HUDEP-2 (cell line): ENCODE measurements at regions not wholly inside any gene's neighbourhood (a gene's known extent, or its start where the extent isn't known, plus 50 kb on each side); places are given as distances from the start of the nearest gene placed in this dataset.

Experiments
- DNase-seq, 76 experiments: peaks; one replicate each; lab custom pipeline; 2025; ENCODE audit not compliant: unreplicated experiment in 76 of 76; lab: John Stamatoyannopoulos, UW

DNA sequence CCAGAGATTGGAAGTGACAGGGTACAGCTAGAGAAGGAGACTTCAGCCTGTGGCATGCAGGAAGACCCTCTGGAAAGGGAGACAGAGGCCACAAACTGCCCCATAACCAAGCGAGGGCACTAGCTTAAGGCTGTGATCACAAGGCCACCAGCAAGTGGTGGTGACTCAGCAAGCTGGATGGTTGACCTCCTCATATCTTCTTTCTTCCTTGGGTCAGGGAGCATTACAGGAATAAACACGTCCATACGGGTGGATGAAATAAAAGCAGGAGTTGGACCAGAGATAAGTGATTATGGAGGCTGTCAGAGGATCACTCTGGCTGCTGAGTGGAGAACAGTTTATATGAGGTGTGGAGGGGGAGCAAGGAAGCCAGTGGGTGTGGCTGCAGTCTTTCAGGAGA, 234.6 kb upstream of the TAS2R1 start:
- no peak for DNase-seq

- DNase-seq = no peak
Measured at GRCh38 chr5:9863486-9863885, 233.3 kb upstream of the TAS2R1 start.

DNA sequence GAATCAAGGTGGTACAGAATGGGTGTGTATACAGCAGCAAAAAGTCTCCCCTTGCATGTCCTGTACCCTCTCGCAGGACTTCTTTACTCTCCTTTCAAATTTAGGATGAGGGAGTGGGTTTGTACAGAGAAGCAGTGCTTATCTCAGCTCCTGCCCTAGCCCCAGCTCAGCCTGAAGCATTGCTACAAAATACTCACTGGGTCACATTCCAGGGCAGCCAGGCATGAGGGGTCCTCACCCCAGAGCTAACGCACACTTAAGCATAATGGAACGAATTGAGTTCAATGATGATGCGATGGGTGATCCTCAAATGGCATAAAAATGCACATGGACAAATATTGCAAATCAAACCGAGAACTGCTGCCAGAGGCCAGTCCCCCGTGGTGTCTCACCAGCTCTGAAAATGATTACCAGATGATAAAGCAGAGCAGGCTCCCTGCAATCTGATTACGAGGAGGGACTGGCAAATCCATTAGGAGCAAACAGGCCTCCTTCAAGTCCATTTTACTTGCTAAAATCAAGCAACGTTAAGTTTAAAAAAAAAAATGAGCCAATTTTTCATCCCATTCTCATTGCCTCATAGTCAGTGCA, 231.6 kb upstream of the TAS2R1 start:
- DNase-seq = no peak

- DNase-seq = no peak
Measured at GRCh38 chr5:9859808-9860207, 229.7 kb upstream of the TAS2R1 start.

DNA sequence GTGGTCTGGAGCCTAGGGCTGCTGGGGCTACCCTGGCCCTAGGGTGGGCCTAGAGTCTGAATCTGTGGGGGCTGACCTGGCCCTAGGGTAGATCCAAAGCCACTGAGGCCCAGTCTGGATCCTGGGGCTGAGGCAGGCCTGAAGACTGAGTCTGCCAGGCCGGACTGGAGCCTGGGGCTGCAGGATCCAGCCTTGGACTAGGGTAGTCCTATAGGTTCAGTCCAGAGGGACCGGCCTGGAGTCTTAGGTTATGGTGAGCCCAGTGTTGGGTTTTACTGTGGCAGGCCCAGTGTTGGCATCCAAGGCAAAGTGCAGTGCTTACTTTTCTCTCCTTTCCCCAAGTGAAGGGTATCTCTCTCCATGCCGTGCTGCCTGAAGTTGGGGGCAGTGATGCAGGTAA, 227.9 kb upstream of the TAS2R1 start:
- DNase-seq = no peak

DNA sequence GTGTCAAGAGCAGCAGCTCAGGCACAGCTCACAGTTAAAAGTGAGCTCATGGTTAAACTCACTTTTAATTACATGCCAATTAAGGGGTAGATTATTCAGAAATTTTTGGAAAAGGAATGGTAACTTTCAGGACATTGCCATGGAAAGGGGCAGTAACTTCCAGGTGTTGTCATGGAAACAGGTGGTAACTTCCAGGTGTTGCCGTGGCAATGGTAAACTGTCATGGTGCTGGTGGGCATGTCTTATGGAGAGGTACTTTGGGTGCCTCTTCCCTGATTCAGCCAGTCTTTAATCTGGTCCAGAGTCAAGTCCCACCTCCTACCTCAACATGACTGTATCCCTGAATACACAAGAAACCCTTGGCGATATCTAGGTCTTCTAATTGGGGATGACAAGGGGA, 223.2 kb upstream of the TAS2R1 start:
- no peak for DNase-seq

GRCh38 chr5:9852671-9853070, 222.5 kb upstream of the TAS2R1 start:
- DNase-seq = no peak

- DNase-seq = no peak
Measured at GRCh38 chr5:9851458-9851857, 221.3 kb upstream of the TAS2R1 start.

DNA sequence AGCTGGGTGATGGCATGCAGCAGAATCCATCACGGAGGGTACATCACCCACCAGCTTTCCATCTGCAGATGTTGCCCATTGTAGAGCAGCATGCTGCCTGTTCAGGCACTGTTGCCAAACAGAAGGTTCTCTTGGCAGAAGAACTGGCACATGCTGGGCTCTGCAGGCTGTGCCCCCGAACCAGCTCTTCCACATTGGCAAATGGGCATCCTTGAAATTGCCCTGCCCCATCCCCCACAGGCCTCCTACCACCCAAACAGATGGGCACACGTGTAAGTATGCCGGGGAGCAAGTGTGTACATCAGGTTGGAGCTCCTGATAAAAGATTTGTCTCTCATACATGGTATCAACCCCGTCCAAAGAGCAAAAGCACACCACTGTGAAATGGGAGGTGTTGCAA, 220.3 kb upstream of the TAS2R1 start:
- DNase-seq = no peak

DNA sequence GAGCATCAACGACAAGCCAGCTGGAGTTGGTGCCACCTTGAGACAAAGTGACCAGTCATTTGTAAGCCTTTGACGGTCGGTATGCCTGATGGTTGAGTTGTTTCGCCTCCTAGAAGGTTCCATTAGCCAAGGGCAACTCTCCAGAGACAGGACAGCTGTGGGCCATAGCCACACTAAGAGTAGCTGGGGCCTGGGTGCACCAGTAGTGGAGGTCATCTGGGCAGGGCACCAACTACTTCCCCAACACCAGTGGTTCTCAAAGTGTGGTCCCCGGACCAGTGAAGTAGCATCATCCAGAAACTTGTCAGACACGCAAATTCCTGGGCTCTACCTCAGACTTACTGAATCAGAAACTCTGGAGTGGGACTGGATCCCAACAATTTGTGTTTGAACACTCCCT, 217.5 kb upstream of the TAS2R1 start:
- no peak for DNase-seq

DNA sequence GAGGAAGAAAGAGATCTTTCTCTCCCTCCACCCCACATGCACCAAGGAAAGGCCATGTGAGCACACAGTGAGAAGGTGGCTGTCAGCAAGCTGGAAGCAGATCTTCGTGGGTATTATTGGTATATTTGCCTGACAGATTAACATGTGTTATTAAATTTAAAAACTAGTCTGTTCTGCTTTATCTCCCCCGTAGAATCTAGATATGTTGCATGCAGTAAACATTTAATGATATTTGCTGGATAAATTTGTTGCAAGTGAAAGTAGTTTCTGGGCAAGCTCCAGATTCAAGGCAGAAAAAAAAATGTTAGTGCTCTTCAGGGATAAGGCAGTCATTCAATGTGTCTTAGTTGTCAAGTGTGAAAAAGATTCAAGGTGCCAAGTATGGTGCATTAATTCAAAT, 215.0 kb upstream of the TAS2R1 start:
- DNase-seq = no peak

DNA sequence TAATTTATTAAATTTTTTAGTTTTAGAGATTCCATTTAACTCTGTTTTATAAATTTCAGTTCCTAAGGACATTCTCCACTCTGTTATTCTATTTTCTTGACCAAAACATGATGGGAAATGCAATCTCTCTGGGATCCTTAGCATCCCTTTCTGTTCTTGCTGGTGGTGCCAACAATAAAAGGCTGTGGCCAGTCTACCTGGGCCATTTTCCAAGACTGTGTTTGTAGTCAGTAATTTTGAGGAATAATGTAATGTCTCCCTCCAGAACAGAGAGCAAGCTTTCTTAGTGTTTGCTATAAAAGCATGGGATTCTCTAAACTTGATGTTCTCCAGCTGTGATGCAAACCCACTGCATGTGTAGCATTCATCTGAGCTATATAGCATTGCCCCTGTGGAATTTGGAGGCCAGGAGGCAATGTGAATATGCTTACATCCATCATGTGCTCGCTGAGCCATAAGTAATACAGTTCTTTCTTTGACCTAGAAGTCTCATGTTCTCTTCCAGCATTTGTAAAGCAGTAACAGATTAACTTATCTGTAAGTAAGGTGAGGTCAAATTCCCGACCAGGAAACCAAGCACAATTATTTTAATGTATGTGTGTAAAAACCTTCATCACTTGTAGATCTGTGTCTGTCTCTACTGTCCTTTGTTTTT, 211.5 kb upstream of the TAS2R1 start:
- no peak for DNase-seq

GRCh38 chr5:9838916-9839315, 208.8 kb upstream of the TAS2R1 start:
- DNase-seq = no peak

DNA sequence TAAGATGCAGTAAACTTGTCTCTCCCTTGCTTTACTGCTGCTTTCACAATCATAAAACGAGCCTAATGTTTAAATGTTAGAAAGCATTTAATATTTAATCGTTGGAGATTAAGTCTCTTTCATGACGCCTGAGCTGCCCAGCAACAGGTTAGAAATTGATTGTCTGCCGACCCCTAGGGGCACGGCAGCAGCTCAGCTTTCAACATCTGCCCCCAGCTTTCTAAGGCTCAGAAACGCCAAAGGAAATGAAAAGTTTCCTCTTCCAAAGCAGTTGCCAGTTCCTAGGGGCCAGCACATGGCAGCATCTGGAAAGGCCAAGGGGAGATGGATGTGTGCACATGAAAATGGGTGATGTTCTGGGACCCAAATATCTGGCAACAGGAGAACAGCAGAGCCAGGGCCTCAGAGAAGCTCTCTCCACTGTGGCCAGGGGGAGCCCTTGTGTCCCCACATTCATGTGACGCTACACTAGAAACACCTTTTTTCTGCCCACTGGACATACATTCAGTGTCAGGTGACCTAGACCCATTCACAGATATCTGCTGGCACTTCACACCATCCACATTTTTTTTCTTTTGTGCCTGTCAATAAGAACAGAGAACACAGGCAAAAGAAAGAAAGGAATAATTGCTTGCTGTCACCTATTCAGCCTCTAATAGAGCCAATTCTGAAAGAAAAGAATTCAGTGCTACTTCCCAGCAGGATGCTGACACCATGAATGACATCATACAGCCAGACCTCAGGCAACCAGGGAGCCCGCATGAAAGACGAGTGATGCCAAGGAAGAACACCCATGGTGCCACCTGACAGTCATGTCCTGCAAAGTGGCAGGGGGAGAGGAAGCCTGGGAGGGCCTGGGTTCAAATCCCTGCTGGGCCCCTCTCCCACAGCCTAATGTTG, 205.0 kb upstream of the TAS2R1 start:
- DNase-seq = no peak

GRCh38 chr5:9833871-9834270, 203.7 kb upstream of the TAS2R1 start:
- DNase-seq = no peak

- DNase-seq = no peak
Measured at GRCh38 chr5:9832921-9833320, 202.8 kb upstream of the TAS2R1 start.

GRCh38 chr5:9831823-9832222, 201.7 kb upstream of the TAS2R1 start:
- no peak for DNase-seq

DNA sequence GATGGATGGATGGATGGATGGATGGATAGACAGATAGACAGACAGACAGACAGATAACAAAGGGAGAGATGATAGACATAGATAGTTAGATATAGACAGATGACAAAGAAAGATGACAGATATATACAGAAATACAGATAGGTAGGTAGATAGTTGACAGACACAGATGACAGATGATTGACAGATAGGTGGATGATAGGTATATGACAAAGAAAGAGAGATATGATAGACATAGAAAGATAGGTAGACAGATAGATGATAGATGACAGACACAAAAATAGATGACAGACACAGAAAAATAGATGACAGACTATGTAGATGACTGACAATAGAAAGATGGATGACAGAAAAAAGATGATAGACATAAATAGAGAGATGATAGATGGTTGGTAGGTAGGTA, 200.0 kb upstream of the TAS2R1 start:
- DNase-seq = no peak

DNA sequence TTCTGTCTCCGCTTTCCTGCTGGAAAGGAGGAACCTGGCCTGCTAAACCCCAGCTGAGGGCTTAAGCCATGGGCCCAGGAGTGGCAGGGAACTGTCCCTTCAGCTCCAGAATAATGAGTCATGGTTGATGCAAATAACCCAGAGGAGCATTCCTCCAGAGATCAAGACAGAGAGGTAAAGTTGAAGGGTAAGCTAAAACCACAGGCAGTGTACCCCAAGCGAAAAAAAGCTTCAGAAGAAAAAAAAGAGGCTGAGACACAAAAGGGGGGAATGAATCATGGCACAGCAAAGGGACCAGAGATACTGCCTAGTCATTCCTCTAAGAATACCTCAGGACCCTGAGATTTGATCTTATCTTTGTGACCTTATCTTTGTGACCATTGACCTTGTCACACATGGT, 199.5 kb upstream of the TAS2R1 start:
- DNase-seq = no peak

GRCh38 chr5:9820691-9821449, 190.7 kb upstream of the TAS2R1 start:
- no peak for DNase-seq

DNA sequence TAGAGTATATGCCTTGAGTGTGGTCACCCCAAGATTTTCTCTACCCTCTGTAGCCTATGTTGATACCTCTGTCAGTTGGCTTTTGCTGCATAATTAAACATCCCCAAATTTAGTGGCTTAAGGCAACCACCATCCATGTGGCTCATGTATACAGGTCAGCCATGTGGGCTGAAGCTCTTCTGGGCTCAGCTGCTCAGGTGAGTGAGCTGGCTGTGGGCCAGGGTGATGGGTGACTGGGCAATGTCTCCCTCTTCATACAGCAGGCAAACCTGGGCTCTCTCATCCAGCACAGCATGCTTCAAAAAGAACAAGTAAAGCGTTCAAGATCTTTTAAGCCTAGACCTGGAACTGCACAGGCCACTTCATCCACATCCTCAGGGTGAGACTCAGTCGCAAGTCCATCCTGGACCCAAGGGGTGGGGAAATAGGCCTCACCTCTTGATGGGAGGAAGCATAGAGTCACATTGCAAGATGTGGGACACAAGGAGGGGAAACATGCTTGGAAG, 188.2 kb upstream of the TAS2R1 start:
- DNase-seq = no peak
